ENCODE measurements at regions not wholly inside any gene's neighbourhood (a gene's known extent, or its start where the extent isn't known, plus 50 kb on each side); places are given as distances from the start of the nearest gene placed in this dataset.

- no peak for TF ChIP-seq CTCF (IDR thresholded peaks at IDR 0.05)
- TF ChIP-seq POLR2AphosphoS5 (IDR thresholded peaks at IDR 0.05) = no peak
- no peak for TF ChIP-seq POLR2A (IDR thresholded peaks at IDR 0.05)
Measured at GRCh38 chr1:228873709-228874108, 138.4 kb downstream of the RHOU start.

All from prostate gland (tissue), 2 donors.